HL-60 (cell line): ENCODE measurements at regions not wholly inside any gene's neighbourhood (a gene's known extent, or its start where the extent isn't known, plus 50 kb on each side); places are given as distances from the start of the nearest gene placed in this dataset.

Experiments
- CTCF ChIP-seq: IDR thresholded peaks from one replicate; pipeline ENCODE4 v1.5.1; 2011; ENCODE audit warnings: low read length, control low read depth, inconsistent platforms; ENCODE audit not compliant: insufficient read depth
- GABPA ChIP-seq: IDR thresholded peaks from 2 replicates; pipeline ENCODE4 v1.6.1; 2012; ENCODE audit warnings: low read depth

DNA sequence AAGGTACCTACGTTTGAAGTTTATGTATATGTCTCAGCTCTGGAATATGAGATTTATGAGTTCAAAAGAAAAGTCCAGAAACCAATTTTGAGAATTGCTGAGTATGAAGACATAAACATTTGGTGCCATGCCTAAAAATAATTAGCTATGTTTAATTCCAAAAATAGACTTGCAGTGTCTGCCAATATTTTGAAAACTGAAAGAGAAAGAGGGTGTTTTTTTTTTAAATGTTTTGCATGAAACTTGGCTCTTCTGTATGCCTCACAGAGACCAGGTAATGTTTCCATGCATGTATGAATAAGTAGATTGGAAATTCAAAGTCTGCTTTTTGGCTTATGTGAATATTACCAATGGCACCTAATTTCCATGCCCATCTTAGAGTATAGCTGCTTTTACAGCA lies 634.4 kb upstream of the C9orf72 start:
- TF ChIP-seq CTCF, result no peak
- TF ChIP-seq GABPA, result no peak
